DOHH2 (cell line): ENCODE measurements at regions not wholly inside any gene's neighbourhood (a gene's known extent, or its start where the extent isn't known, plus 50 kb on each side); places are given as distances from the start of the nearest gene placed in this dataset.

Experiments used
- EZH2phosphoT487 ChIP-seq: fragments of 200-600 bp; sonication (generic); IDR thresholded peaks from 2 replicates; pipeline ENCODE4 v1.6.1; 2017; ENCODE audit warnings: borderline replicate concordance, mild to moderate bottlenecking, antibody characterized with exemption, low read length, moderate library complexity, mixed read lengths
- TF ChIP-seq, protein P1 (sequence below): fragments of 200-600 bp; sonication (generic); IDR thresholded peaks from one replicate; pipeline ENCODE4 v1.5.1; 2014; ENCODE audit warnings: antibody characterized with exemption, mild to moderate bottlenecking, low read depth, low read length; ENCODE audit not compliant: poor library complexity, severe bottlenecking

GRCh38 chr3:38989917-38990510 lies 61.7 kb downstream of the SCN11A start:
- TF ChIP-seq, protein P1, sequence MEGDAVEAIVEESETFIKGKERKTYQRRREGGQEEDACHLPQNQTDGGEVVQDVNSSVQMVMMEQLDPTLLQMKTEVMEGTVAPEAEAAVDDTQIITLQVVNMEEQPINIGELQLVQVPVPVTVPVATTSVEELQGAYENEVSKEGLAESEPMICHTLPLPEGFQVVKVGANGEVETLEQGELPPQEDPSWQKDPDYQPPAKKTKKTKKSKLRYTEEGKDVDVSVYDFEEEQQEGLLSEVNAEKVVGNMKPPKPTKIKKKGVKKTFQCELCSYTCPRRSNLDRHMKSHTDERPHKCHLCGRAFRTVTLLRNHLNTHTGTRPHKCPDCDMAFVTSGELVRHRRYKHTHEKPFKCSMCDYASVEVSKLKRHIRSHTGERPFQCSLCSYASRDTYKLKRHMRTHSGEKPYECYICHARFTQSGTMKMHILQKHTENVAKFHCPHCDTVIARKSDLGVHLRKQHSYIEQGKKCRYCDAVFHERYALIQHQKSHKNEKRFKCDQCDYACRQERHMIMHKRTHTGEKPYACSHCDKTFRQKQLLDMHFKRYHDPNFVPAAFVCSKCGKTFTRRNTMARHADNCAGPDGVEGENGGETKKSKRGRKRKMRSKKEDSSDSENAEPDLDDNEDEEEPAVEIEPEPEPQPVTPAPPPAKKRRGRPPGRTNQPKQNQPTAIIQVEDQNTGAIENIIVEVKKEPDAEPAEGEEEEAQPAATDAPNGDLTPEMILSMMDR: no peak
- TF ChIP-seq EZH2phosphoT487: no peak
